ENCODE measurements at regions not wholly inside any gene's neighbourhood (a gene's known extent, or its start where the extent isn't known, plus 50 kb on each side); places are given as distances from the start of the nearest gene placed in this dataset.

GRCh38 chr9:93808115-93809029 lies 146.8 kb downstream of the BARX1 start:
- TF ChIP-seq CTCF (IDR thresholded peaks at IDR 0.05) (no peak), POLR2A (IDR thresholded peaks at IDR 0.05) (no peak)
